GM21825 (cell line): ENCODE measurements at regions not wholly inside any gene's neighbourhood (a gene's known extent, or its start where the extent isn't known, plus 50 kb on each side); places are given as distances from the start of the nearest gene placed in this dataset.

Experiments
- ATAC-seq: cut with Tn5 transposase; IDR thresholded peaks from one replicate; pipeline ENCODE4 v1.9.1; 2021; ENCODE audit warnings: mild to moderate bottlenecking, moderate library complexity; ENCODE audit not compliant: unreplicated experiment

DNA sequence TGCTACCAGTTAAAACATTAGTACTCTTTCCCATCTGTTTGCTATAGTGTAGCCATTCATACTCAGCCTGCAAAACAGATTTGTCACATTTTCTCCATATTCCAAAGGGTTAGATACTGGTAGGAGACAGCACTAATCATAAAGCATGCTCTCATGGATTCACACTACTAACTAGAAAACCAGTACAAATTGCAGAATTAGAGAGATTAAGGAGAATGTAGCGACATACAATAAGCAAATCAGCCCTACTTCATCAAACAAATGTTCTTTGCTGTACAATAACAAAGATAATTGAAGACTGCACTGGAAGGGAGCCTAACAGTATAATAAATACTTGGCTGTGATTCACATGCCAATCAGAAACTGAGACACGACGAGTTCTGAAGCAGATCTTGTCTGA is 368.0 kb upstream of the PRMT6 start:
- no peak for ATAC-seq

DNA sequence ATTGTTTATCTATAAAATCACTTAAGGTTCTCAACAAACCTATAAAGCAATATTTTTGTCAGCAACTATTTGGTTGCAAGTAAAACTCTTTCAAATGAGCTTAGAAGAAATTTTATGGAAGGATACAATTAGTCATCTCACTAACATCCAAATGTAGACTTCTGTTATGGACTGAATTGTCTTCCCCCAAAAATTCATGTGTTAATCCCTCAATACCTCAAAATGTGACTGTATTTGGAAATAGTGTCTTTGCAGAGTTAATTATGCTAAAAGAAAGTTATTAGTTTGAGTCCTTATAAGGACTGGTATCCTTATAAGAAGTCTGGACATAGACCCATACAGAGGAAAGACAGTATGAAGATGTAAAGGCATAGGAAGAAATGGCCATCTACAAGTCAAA is 357.8 kb upstream of the PRMT6 start:
- no peak for ATAC-seq

DNA sequence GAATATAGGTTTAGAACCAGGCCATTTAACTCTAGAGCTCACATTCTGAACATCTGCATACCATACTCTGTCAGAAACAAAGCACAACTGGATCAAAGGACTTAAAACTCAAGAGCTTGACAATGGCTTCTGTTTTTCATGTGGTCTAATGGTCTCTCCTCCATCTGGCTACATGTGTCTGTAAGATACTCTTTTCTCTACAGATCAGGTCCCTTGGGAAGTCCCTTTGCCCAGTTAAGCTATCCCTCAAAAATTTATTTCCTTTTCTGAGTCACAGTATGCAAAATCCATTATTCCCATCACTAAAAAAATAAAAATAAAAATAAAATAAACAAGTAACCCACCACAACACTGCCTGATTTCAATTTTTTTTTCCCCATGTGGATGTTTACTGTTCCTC is 357.0 kb upstream of the PRMT6 start:
- no peak for ATAC-seq

DNA sequence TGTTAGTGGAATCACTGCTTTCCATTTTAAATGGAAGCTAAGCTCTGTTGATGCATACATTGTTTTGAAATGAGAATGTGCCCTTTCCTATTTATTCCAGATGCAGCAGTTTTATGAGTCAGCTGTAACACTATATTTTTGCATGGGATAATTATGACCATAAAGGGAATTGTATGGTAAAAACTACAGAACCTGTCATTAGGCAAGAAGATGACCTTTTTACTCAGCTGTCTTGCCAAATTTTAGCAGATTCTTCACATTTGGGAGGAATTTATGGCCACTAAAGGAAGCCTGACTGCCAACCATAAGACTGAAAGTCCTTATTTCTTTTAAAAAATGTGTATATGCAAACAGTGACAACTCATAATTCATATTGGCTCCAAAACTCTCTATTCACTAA is 356.3 kb upstream of the PRMT6 start:
- no peak for ATAC-seq

DNA sequence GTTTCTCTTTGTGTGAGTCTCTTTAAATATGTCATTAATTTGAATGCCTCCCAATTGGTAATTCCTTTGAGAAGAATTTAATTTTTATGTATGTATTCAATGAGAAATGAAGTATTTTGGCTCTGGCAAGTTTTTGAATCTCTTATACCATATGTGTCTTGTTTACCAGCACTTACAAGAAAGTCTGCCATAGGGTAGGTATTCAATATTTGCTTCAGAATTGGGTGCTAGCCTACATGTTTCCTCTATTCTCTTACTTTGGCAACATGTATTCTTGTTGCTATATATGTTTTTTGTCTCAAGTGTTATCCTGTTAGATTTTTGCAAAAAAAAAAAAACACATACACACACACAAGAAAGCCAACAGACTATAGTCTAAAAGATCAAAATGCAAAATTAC is 350.5 kb upstream of the PRMT6 start:
- no peak for ATAC-seq

DNA sequence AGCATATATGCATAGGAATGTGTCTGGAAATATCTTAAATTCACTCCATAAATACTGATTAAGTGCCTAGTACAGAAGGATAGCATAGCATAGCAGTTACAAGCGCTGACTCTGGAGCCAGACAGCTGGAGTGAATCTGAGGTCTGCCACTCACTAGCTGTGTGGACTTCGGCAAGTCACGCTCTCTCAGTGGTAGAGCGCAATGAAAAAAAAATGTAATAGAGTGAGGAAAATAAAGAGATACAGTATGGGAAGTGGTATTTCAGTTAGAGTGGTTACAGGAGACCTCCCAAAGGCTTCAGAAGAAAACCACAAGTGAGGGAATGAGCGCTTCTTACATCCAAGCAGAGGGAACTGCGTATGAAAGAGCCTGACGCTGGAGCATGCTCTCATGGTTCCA is 338.9 kb upstream of the PRMT6 start:
- no peak for ATAC-seq

DNA sequence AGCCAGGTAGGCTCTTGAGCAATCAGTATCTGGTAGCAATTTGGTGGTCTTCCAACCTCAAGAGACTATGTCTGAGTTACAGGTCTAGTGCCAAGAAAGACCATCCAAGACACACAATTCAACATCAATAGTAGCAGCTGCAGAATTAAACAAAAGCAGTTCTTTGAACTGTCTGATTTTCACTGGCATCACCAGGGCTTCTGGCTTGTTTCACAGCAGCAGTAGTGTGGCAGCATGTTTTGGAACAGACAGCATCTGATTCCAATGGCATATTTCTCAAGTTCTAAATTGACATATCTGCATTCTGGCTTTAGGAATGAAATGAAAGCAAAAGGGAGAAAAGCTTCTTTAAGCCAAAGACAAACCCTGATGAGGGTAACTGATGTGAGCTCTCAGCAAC is 334.7 kb upstream of the PRMT6 start:
- no peak for ATAC-seq

DNA sequence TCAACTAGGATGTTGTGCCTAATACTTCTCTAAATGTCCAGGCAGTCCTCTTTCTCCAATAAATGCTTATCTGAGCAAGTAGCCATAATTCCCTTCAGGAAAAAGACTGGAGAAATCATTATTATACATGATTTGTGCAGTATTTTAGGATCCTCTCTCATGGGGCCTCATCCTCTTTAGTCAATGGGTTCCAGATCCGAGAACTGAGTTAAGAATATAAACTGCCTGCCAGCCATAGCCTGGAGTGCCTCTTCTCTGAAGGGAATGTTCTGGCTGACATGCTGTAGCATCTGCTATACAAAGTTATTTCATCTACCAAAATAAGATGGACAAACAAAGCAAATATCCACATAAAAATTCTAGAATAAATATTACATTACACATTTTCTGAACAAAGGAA is 334.0 kb upstream of the PRMT6 start:
- ATAC-seq = no peak

DNA sequence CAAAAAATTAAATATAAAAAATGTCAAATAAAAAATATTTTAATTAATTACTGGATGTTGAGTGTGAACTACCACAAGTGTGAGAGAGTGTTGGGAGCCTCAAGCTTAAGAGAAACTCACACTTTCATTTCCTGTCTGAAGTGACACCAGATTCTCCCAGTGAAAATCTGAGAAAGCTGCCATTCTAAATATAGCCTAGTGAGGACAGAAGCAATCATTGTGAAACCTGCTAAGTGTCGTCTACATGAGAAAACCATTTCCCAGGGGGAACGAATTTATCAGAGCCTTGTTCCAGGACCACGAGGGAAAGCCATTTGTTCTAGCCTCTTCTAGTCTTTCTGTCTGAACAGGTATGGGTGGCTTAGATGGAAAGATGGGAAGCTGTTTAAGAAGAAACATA is 329.3 kb upstream of the PRMT6 start:
- peak; percentile 96 for ATAC-seq

DNA sequence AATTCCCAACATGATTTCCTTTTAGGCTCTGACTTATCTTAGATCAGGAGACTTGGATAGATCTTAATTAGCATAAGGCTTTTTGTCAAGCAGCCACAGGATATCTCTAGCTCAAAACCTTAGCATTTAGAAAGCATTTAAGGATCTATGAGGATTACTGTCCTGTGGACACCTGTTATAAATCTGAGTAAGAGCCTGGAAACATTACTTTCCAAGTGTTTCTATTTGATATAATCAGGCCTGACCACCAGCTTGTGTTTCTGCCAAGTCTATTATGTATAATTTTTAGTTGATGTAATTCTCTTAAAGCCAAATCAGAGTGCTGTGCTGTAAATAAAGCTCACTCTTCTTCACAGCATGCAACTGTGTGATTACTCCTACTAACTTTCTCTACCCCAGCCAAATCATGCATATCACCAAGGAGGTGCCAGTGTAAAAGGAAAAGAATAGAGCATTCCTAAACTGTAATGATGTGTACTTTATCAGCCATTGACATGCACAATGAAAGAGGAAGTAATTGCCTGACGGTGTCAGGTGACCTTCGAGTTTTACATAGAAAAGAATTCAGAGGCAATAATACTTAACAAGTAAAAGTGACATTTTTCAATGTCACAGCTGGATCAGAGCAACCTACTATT is 309.9 kb upstream of the PRMT6 start:
- ATAC-seq = no peak

DNA sequence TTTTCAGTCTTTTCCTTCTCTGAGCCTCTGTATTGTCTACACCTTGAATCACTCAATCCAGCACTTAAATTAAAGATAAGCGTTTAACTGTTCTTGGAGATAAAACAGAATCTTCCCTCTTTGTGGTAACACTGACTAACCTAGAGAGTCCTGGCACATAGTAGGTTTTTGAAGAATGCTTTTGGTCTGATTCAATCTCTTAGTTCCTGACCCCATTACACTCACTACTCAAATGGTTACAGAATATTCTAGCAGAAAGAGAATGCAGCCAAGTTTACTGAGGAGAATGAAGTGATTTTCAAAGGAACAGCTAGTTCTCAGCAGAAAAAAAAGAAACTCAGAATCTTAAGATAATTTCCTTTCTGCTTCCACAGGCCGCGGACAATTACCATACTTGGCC is 309.2 kb upstream of the PRMT6 start:
- ATAC-seq = no peak

DNA sequence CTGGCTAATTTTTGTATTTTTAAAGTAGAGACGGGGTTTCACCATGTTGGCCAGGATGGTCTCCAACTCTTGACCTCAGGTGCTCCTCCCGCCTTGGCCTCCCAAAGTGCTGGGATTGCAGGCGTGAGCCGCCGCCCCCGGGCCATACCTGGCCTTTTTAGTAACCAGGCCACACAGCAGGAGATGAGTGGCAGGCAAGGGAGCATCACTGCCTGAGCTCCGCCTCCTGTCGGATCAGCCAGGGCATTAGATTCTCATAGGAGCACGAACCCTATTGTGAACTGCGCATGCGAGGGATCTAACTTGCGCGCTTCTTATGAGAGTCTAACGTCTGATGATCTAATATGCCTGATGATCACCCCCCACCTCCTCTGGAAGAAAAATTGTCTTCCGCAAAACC is 308.7 kb upstream of the PRMT6 start:
- no peak for ATAC-seq

DNA sequence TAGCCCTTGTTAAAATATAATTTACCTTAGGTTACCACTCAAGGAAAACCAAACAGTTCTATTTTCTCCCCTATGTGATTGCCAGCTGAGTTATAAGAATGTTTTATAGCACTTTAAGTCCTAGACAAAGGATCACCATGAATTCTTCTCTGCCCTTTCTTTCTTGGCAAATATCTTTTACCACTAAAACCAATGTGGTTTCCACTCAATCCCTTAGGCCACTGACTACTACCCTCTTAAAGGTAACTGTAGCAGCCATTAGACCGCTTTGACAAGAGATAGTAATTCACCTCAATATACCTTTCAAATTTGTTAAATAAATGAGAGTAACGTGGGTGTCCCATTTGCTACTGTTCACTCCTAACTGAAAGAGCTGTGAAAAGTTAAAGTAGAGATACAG is 307.9 kb upstream of the PRMT6 start:
- no peak for ATAC-seq

DNA sequence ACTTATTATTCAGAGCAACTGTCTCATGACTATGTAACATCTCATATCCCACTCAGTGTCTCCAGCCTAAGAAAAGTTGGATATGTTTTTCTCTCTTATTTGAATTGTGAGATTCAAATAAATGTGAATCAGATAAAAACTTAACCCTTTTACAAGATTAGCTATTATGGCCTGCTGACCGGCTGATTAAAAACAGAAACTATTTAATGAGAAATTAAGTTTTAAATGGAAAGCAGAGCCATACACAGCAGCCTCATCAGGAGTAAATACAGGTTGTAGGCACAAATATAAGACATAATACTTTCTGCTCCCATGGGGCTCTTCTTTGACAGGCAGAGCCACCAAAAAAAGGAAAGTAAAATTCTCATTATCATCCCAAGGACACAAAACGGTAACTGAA is 307.0 kb upstream of the PRMT6 start:
- no peak for ATAC-seq

DNA sequence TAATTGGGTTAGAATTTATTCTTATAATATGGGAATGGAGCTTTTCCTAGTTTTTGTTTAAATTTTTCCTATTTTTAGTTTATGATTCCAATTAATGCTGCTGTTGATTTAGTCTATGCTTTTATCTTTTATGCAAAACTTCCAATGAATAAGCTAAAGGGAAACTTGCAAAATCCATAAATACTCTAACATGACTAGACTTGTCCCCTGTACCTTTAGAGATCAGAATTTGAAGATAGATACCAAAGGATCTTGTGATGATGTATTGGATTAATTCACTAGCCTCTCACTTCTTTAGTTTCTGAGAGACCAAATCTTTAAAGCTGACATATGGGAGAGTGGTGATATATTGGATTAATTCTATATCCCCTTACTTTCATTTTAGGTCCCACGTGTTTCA is 306.6 kb upstream of the PRMT6 start:
- ATAC-seq = no peak

DNA sequence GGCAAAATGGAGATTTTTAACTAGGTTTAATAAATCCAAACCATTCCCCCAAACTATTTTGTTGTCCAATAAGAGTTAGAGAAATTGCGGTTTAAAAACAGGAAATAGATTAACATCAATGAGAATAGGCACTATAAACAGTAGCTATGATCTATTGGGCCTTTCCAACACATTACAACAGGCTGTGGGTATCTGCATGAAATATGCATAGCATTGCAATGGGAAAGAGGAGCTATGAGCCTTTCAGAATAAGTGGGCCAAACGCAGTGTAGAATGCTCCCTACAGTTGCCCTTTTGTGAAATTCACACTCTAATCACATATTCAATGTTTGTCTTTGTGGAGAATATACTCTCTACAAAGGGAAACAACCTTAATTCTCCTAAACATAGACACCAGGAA is 305.5 kb upstream of the PRMT6 start:
- no peak for ATAC-seq

DNA sequence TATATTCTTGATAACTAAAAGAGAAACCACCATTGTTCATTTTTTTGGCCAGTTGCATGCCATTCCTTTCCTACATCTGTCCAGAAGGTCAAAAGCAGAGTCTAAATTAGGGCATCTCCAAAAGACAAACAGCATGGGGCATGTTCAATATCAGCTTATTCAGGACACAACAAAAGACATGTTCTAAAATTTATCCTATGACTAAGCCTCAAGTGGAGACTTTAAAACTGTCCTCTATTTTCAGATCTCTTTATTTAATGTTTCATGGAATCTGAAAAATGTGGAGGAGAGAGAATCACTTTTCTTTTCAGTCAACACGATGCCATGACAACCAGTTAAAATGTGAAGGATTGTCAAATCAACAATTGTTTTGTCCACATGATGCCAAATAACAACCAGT is 303.4 kb upstream of the PRMT6 start:
- no peak for ATAC-seq

DNA sequence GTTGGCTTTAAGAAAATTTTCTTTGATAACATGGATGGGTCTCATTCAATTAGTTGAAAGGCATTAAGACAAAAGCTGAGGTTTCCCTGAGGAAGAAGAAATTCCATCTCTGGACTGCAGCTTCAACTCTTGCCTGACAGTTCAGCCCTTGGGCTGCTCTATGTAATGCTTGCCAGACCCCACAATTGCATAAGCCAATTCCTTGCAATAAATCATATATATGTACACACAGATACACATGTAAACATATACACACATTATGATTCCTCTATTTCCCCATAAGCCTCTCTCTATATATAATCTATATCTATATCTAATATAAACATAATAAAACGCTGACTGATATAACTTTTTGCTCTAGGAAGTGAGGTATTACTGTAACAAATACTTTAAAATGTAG is 301.5 kb upstream of the PRMT6 start:
- ATAC-seq = no peak

DNA sequence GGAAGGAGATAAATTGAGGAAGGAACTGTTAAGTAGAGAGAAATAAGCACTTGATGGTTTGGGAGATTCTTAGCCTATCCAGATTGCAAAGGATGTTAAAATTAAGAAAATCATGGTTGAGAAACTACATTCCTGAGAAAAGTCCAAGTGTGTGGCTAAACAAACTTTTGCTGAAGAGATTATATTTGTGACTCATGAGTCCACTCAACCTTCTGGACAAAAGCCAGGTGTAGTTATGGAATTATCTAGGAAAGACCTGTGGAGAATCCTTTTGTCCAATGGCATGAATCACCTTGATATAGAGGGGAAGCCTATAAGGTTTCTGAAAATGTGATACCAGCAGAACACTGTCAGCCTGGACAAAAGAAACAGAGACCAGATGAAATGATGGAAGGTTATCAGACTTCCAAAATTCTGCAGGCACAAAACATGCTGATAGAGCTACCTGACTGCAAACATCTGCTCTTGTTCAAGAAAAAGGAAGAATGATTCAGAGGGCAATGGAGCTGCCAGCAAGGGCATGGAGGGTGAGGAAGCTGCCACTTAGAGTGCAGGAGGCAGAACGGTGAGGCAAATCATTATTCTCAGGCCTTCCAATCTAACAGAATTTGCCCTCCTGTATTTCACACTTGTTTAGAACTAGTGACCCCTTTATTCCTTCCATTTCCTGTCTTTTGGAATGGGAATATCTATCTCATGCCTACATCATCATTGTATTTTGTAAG is 300.6 kb upstream of the PRMT6 start:
- ATAC-seq = no peak

DNA sequence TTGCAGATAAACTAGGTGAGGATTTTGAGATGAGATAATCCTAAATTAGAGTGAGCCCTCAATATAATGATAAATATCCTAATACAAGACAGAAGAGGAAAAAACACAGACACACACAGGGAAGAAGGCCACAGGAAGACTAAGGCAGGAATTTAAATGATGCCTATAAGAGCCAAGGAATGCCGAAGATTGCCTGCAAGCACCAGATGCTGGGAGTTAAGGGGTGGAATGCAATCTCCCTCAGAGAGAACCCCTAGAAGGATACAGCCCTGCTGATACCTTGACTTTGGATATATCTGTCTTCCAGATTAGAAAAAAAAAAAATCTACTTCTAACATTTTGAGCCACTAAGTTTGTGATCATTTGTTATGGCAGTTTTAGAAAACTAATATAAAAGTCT is 299.7 kb upstream of the PRMT6 start:
- no peak for ATAC-seq

DNA sequence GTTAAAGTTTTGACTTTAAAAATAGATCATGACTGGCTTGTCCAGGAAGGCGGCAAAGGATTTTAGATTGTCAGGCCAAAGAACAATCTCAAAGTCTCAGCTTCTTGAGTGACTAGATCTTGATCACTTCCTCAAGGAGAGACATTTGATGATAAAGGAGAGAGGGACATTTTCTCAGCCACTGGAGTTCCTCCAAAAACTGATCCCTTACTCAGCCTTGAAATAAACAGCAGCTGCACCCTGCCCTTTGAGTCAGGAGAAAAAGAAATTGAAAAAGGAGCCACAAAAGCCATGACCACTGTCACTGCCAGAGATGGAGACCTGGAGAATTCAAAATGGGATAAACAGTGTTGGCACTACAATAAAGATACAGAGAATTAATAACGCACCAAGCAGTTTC is 288.4 kb upstream of the PRMT6 start:
- no peak for ATAC-seq

DNA sequence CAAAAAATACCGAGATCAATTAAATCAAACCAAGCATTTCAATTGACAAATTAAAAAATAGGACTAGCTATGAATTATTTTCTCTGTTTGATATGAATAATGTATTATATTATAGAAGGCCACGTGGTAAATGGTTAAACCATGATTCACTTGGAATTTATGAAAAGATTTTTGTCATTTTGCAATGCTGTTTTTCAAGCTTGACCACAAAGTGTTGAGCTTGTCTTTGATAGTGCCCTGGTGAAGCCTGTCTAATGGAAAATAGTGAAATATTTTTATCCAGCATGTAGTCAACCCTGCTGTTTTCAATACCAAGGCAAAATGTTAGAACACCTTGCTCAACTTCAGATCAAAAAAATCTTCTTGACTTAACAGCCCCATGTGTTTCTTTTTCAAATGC is 288.0 kb upstream of the PRMT6 start:
- ATAC-seq = no peak

DNA sequence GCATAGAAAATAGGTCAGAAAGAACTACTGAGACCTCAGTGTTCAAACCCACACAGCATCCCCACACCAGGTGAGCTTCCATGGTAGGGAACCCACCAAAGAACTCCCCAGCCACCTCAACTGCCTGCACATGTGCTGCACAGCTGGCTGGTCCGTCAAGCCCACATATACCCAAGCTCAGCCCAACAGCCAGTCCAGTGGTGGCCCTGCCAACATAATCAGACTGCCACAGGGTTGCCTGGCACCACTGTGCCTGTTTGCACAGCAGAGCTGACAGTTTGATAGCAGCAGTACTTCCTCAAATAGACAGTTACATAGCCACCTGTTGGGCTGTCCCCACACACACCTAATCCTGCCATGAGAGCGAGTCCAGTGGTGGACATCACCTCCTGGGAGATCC is 283.3 kb upstream of the PRMT6 start:
- no peak for ATAC-seq
